HG03039 (cell line): ENCODE measurements at regions not wholly inside any gene's neighbourhood (a gene's known extent, or its start where the extent isn't known, plus 50 kb on each side); places are given as distances from the start of the nearest gene placed in this dataset.
"Not testable (repeated sequence)": the region's sequence is repeated elsewhere in the genome, so short reads cannot be mapped to it uniquely, and the experiment has no call there.

Experiments used
- ATAC-seq: cut with Tn5 transposase; IDR thresholded peaks from one replicate; pipeline ENCODE4 v1.9.1; 2021; ENCODE audit warnings: mild to moderate bottlenecking, moderate library complexity; ENCODE audit not compliant: unreplicated experiment

DNA sequence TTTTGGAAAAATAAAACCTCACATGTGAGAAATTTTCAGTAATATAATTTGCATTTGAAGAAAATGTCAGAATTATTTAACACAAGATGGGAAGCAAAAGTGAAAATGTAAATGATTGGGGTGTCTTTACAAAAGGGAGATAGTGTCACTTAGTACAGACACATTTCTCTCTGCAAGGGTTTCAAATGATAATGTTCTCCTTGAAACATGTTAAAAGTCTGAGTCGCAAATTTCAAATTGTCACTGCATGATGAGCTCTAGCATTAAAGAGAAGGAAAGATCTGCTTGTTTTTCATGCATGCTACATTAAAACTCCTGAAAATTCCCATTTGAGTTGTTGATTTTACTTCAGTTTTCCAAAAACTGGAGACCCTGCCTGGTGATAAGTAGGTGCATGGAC, 122.0 kb upstream of the LDB2 start:
- no peak for ATAC-seq

DNA sequence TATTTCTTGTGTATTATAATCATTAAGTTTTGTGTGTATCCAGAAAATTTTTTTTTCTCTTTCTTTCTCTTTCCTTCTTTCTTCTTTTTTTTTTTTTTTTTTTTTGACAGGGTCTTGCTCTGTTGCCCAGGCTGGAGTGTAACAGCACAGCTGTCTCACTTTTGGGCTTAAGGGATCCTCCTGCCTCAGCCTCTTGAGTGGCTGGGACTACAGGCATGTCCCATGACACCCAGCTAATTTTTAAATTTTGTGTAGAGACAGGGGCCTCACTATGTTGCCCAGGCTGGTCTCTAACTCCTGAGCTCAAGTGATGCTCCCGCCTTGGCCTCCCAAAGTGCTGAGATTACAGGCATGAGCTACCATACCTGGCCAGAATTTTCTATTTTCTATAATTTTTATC, 120.2 kb upstream of the LDB2 start:
- not testable (repeated sequence) for ATAC-seq

DNA sequence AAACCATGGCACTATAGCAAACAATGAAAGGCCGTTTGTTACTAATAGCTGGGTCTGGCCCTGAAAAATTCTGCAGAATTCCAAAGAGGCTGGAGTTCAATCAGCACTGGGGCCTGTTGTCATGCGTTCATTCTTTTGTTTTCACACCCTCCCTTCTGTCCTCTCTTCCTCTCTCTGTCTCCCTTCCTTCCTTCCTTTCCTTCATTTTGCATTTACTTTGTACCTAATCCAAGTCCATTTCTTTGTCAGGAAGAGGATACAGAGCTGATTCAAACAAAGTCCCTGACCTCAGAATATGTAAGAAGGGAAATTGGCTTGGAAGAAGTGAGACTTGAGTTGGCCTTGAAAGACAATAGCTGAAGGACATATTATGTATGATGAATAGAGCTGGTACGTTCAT, 119.6 kb upstream of the LDB2 start:
- no peak for ATAC-seq

- ATAC-seq = no peak
Measured at GRCh38 chr4:17013382-17014006, 115.0 kb upstream of the LDB2 start.

DNA sequence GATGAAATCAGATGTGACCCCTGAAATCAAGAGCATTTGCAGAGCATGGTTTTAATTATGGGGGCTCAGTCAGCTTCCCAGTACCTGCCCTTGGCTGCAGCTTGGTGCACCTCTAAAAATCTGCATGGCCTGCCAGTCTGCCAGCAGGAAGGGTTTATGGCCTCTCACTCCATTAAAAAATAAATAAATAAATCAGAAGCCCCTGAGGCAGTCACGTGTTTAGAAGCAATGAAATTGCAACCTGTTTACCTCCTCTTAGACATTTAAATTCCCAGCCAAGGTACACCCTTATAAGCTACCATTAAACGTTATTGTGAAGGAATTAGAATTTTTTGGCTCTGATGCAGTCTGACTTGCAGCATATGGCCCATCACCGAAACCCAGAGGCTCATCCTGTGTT, 114.0 kb upstream of the LDB2 start:
- ATAC-seq = no peak

- no peak for ATAC-seq
Measured at GRCh38 chr4:17010426-17011087, 112.1 kb upstream of the LDB2 start.

DNA sequence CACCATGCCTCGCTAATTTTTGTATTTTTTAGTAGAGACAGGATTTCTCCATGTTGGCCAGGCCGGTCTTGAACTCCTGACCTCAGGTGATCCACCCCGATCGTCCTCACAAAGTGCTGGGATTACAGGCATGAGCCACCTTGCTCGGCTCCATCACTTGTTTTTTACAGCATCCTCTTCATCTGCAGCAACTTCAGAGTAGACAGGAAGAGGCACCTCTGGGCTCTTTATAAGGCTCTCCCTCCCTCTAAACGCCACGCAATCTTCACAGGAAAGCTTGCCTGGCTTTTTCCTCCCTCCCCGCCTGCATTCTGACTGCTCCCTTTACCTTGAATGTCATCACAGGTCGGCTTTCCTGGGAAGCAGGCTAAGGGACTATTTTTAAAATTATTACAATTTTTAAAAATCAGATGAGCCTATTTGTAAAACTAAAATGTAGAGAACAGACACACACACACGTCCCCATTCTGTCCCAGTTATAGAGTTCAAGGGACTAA, 111.5 kb upstream of the LDB2 start:
- no peak for ATAC-seq

GRCh38 chr4:17008834-17009345, 110.4 kb upstream of the LDB2 start:
- no peak for ATAC-seq

DNA sequence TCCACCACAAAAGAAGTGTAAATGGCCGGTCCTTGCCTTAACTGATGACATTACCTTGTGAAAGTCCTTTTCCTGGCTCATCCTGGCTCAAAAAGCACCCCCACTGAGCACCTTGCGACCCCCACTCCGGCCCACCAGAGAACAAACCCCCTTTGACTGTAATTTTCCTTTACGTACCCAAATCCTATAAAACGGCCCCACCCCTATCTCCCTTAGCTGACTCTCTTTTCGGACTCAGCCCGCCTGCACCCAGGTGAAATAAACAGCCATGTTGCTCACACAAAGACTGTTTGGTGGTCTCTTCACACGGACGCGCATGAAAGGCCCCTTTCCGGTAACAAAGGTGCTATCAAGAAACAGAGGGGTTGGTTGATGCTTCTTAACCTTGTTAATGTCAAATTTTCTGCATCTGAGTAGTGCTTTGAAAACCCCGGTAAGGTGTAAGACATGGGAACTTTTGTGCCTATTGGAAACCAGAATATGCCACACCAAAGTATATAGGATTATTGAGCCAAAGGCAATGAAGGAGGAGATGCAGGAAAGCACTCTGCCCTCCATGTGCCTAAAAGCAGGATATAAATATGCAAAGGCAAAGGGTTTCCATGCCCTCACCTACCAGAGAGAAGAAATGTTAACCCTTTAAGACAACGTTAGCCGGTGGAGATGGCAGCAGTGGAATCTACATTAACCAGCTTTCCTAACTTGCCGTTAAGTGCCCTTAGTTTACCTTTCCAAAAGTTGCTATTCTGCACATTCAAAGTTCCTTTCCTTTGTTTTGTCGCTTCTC, 105.4 kb upstream of the LDB2 start:
- not testable (repeated sequence) for ATAC-seq

GRCh38 chr4:16995451-16995850, 97.0 kb upstream of the LDB2 start:
- ATAC-seq = no peak

DNA sequence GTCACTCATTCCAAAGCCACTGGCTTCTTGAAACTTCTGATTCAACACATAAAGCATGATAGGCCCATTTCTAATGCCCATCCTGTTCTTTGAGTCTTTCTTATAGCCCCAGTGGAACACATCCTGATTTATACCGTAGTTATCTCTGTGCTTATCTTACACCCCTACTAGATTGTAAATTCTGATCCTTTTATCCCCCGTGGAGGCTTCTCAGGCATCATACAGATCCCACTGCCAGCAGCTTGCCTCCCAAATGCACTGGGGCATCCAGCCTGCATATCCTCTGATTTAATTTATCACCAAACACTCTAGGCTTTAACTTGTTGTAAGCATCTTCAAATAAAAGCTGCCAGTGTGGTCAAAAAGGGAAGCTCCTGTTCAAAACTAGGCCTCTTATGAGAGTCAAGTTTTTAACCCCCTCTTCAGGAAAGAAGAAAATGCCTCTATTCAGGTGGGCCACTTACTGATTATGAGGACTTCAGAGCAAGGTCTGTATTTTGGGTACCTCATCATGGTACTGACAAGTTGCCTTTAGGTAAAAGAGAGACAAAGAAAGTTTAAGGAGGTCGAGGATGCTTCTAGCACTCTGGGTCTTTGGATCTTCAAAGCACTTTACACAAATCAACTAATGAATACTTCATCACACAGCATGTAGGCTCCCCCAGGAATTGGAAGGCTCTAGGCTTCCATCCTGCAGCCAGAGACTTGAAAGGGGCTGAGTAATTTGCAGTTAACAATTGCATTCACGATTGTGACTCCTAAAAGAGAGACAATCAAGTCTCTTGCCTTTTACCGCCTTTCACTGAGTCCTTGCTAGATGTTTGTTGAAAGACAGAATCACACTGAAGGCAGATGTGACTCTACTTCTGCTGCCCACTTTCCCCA, 95.8 kb upstream of the LDB2 start:
- ATAC-seq = no peak

- no peak for ATAC-seq
Measured at GRCh38 chr4:16992566-16993225, 94.3 kb upstream of the LDB2 start.

GRCh38 chr4:16991450-16991849, 93.0 kb upstream of the LDB2 start:
- ATAC-seq = no peak

DNA sequence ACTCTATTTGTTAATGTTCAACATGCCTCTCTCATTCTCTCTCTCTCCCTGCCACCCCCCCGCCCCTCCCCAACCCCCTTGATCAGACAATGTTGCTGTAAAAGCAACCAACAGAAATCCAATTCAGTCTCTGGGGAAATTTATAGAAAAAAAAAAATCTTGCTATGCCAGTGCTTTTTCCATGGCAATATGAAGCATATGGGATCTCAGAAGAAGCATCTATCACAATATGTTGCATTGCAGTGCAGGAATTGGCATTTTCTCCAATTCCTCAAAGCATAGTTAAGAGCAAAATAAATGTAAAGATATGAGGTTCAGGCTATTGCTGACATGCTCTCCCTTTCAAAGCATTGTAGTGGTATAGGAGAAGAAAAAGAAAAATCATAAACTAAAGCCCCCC, 90.9 kb upstream of the LDB2 start:
- no peak for ATAC-seq

DNA sequence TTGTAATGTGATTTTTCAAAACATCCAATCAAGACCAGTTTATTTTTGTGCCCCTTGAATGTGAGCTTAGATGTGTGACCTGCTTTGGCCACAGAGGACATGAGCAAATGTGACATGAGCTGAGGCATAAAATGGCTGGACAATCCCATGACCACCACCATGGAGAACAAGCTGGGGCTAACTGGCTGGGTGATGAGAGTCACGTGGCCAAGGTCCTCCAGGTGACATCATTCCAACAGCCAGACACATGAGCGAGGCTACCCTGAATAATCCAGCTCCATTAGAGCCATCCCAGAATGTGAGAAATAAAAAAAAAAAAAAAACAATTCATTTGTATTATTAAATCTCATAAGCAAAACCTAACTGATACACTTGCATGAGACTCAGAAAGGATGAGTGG, 90.4 kb upstream of the LDB2 start:
- ATAC-seq = no peak

- no peak for ATAC-seq
Measured at GRCh38 chr4:16977081-16977480, 78.6 kb upstream of the LDB2 start.

- no peak for ATAC-seq
Measured at GRCh38 chr4:16969696-16970135, 71.3 kb upstream of the LDB2 start.

DNA sequence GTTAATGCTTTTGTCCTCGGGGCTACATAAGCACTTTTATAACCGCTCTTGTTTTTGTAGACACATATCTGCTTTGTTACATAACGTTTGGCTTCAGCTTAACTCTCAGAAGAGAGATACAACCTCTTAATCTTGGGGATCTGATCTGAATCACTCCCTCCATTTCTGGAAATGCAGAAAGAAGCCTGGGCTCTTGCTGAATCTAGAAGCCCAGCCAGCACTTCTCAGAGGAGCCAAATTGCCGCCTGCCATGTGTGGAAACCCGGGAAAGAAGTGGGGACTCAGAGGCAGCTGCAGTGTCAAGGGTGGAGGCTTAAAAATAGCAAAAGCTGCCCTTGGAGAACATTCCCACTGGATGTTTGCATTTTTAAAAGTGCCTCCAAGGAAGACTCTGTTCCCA, 69.3 kb upstream of the LDB2 start:
- ATAC-seq = no peak

- ATAC-seq = no peak
Measured at GRCh38 chr4:16959305-16959704, 60.9 kb upstream of the LDB2 start.
